Esophagus muscularis mucosa (tissue), 3 donors: ENCODE measurements at regions not wholly inside any gene's neighbourhood (a gene's known extent, or its start where the extent isn't known, plus 50 kb on each side); places are given as distances from the start of the nearest gene placed in this dataset.
"Not testable (repeated sequence)": the region's sequence is repeated elsewhere in the genome, so short reads cannot be mapped to it uniquely, and the experiment has no call there.

Experiments
- POLR2A ChIP-seq: fragments of 450-650 bp; IDR thresholded peaks from one replicate; pipeline ENCODE4 v1.6.1; 2017; ENCODE audit warnings: antibody characterized with exemption, moderate library complexity, mild to moderate bottlenecking, low read depth
- TF ChIP-seq, protein P1 (sequence below), 3 experiments: fragments of 200-600 bp in 2 of 3; fragments of 450-650 bp in 1 of 3; sonication (generic) in 2 of 3; IDR thresholded peaks; one replicate each; pipeline ENCODE4 v1.5.1; 2017 to 2019; ENCODE audit warnings: antibody characterized with exemption in 3 of 3, mild to moderate bottlenecking in 2 of 3, moderate library complexity in 1 of 3

DNA sequence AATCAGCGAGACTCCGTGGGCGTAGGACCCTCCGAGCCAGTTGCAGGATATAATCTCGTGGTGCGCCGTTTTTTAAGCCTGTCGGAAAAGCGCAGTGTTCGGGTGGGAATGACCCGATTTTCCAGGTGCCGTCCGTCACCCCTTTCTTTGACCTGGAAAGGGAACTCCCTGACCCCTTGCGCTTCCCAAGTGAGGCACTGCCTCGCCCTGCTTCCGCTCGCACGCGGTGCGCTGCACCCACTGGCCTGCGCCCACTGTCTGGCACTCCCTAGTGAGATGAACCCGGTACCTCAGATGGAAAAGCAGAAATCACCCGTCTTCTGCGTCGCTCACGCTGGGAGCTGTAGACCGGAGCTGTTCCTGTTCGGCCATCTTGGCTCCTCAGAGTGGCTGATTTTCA, 249.6 kb upstream of the VCX start:
- TF ChIP-seq, protein P1, sequence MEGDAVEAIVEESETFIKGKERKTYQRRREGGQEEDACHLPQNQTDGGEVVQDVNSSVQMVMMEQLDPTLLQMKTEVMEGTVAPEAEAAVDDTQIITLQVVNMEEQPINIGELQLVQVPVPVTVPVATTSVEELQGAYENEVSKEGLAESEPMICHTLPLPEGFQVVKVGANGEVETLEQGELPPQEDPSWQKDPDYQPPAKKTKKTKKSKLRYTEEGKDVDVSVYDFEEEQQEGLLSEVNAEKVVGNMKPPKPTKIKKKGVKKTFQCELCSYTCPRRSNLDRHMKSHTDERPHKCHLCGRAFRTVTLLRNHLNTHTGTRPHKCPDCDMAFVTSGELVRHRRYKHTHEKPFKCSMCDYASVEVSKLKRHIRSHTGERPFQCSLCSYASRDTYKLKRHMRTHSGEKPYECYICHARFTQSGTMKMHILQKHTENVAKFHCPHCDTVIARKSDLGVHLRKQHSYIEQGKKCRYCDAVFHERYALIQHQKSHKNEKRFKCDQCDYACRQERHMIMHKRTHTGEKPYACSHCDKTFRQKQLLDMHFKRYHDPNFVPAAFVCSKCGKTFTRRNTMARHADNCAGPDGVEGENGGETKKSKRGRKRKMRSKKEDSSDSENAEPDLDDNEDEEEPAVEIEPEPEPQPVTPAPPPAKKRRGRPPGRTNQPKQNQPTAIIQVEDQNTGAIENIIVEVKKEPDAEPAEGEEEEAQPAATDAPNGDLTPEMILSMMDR (IDR thresholded peaks at IDR 0.05) = not testable (repeated sequence)
- not testable (repeated sequence) for TF ChIP-seq POLR2A
